Gastrocnemius medialis (tissue), 4 donors: ENCODE measurements at regions not wholly inside any gene's neighbourhood (a gene's known extent, or its start where the extent isn't known, plus 50 kb on each side); places are given as distances from the start of the nearest gene placed in this dataset.

ENCODE experiments used
- ATAC-seq, 2 donors: fragments of 150-250 bp; one replicate each; pipeline ENCODE4 v1.9.1; 2016
- DNase-seq, 2 donors: peaks; one replicate each; pipeline ENCODE4 v3.0.0-alpha.2; 2019
- H3K27ac ChIP-seq, 4 donors: fragments of 200-600 bp; sonication (generic); 1 replicate in 1 of 4; 2 replicates in 3 of 4; pipeline ENCODE4 v1.5.1; 2016 to 2018; ENCODE audit warnings: mild to moderate bottlenecking in 2 of 4, moderate library complexity in 1 of 4
- H3K27me3 ChIP-seq, 3 donors: fragments of 200-600 bp; sonication (generic) in 2 of 3; 1 replicate in 1 of 3; 2 replicates in 2 of 3; pipeline versions ENCODE4 v1.5.1 to v1.6.0; 2016 to 2019; ENCODE audit warnings: mild to moderate bottlenecking in 1 of 3, moderate library complexity in 1 of 3
- H3K36me3 ChIP-seq, 2 donors: fragments of 200-600 bp; sonication (generic) in 1 of 2; one replicate each; pipeline ENCODE4 v1.5.1; 2017 to 2018
- H3K4me1 ChIP-seq, 2 donors: fragments of 200-600 bp; sonication (generic) in 1 of 2; one replicate each; pipeline ENCODE4 v1.5.1; 2016 to 2017; ENCODE audit warnings: mild to moderate bottlenecking in 2 of 2
- H3K4me3 ChIP-seq, 4 donors: fragments of 200-600 bp; sonication (generic) in 3 of 4; 1 replicate in 1 of 4; 2 replicates in 3 of 4; pipeline ENCODE4 v1.5.1; 2016 to 2019; ENCODE audit warnings: mild to moderate bottlenecking in 2 of 4
- H3K9me3 ChIP-seq, 3 donors: fragments of 200-600 bp; sonication (generic) in 2 of 3; 1 replicate in 1 of 3; 2 replicates in 2 of 3; pipeline ENCODE4 v1.5.1; 2016 to 2019
- CTCF ChIP-seq, 5 experiments: fragments of 450-650 bp in 3 of 5; fragments of 200-600 bp in 2 of 5; sonication (generic) in 2 of 5; IDR thresholded peaks in 4 of 5; conservative IDR thresholded peaks in 1 of 5; 1 replicate in 4 of 5; 2 replicates in 1 of 5; pipeline ENCODE4 v1.5.1; 2016 to 2019; ENCODE audit warnings: antibody characterized with exemption in 5 of 5, mild to moderate bottlenecking in 3 of 5, moderate library complexity in 3 of 5
- POLR2A ChIP-seq, 2 donors: fragments of 450-650 bp; IDR thresholded peaks; one replicate each; pipeline ENCODE4 v1.6.1; 2017; ENCODE audit warnings: antibody characterized with exemption in 2 of 2, mild to moderate bottlenecking in 2 of 2, moderate library complexity in 2 of 2
- in situ Hi-C, 4 donors: fragments of 200-750 bp; cut with MboI; loops; one replicate each; pipeline versions ENCODE4 v1.15.0 to v1.8.0; 2017; ENCODE audit warnings: low sequenced_read_pairs in 4 of 4
- intact Hi-C: fragments of 100-400 bp; cut with DNase I; formaldehyde crosslinking; loops from one replicate; pipeline ENCODE4 v1.15.1; 2023; ENCODE audit warnings: low total_unique reads

GRCh38 chr2:117409443-117409842, 405.0 kb upstream of the DDX18 start:
- Histone ChIP-seq H3K4me1 (no peaks in the 10 kb centered on the region), H3K4me3 (no peak overlapping the region), H3K27me3 (no peaks in the 10 kb centered on the region), H3K27ac (no peak overlapping the region), H3K9me3 (no peaks in the 10 kb centered on the region), H3K36me3 (no peaks in the 10 kb centered on the region)
- in situ Hi-C loops (no loop called here), intact Hi-C loops (no loop called here)
- ATAC-seq, result no peak
- TF ChIP-seq POLR2A (IDR thresholded peaks at IDR 0.05) (no peak), CTCF (IDR thresholded peaks at IDR 0.05 in 4 of 5, conservative IDR thresholded peaks at IDR 0.05 in 1 of 5) (no peak)
- no peak for DNase-seq

GRCh38 chr2:117411983-117412382, 402.5 kb upstream of the DDX18 start:
- no peaks in the 10 kb centered on the region for H3K4me1 ChIP-seq
- H3K27me3 ChIP-seq, result no peaks in the 10 kb centered on the region
- ATAC-seq (no peak), DNase-seq (no peak)
- intact Hi-C loops (no loop called here), in situ Hi-C loops (no loop called here)
- H3K4me3 ChIP-seq, result no peak overlapping the region
- H3K27ac ChIP-seq, result no peak overlapping the region
- H3K36me3 ChIP-seq, result no peaks in the 10 kb centered on the region
- no peaks in the 10 kb centered on the region for H3K9me3 ChIP-seq
- TF ChIP-seq POLR2A (IDR thresholded peaks at IDR 0.05), result no peak
- TF ChIP-seq CTCF (IDR thresholded peaks at IDR 0.05 in 4 of 5, conservative IDR thresholded peaks at IDR 0.05 in 1 of 5), result no peak

- ATAC-seq, result no peak
- in situ Hi-C loops, result no loop called here
- no peak for DNase-seq
- H3K4me3 ChIP-seq, result no peak overlapping the region
- H3K4me1 ChIP-seq, result no peaks in the 10 kb centered on the region
- intact Hi-C loops, result no loop called here
- H3K27ac ChIP-seq, result no peak overlapping the region
- no peak for TF ChIP-seq CTCF (IDR thresholded peaks at IDR 0.05 in 4 of 5, conservative IDR thresholded peaks at IDR 0.05 in 1 of 5)
- TF ChIP-seq POLR2A (IDR thresholded peaks at IDR 0.05), result no peak
- no peaks in the 10 kb centered on the region for H3K27me3 ChIP-seq
- no peaks in the 10 kb centered on the region for H3K9me3 ChIP-seq
- no peaks in the 10 kb centered on the region for H3K36me3 ChIP-seq
Observed at GRCh38 chr2:117432746-117433145, 381.7 kb upstream of the DDX18 start.

GRCh38 chr2:117436697-117437096, 377.8 kb upstream of the DDX18 start:
- in situ Hi-C loops, result no loop called here
- no peak for ATAC-seq
- H3K36me3 ChIP-seq, result no peaks in the 10 kb centered on the region

More at GRCh38 chr2:117436697-117437096, 377.8 kb upstream of the DDX18 start:
- Histone ChIP-seq H3K4me3 (no peak overlapping the region), H3K27me3 (no peaks in the 10 kb centered on the region), H3K4me1 (no peaks in the 10 kb centered on the region), H3K27ac (no peak overlapping the region), H3K9me3 (no peaks in the 10 kb centered on the region)
- intact Hi-C loops, result no loop called here
- TF ChIP-seq POLR2A (IDR thresholded peaks at IDR 0.05), result no peak
- no peak for TF ChIP-seq CTCF (IDR thresholded peaks at IDR 0.05 in 4 of 5, conservative IDR thresholded peaks at IDR 0.05 in 1 of 5)
- DNase-seq, result no peak
